Osteocyte (in vitro differentiated cells): ENCODE measurements at regions not wholly inside any gene's neighbourhood (a gene's known extent, or its start where the extent isn't known, plus 50 kb on each side); places are given as distances from the start of the nearest gene placed in this dataset.

Experiments
- DNase-seq: peaks from one replicate; pipeline ENCODE4 v3.0.0; 2021; ENCODE audit warnings: mixed read lengths; ENCODE audit not compliant: unreplicated experiment; ENCODE audit errors: extremely low spot score
- H3K27ac Mint-ChIP-seq: one replicate; pipeline ENCODE4 v1.8.0; 2021; ENCODE audit warnings: mild to moderate bottlenecking, mixed read lengths; ENCODE audit not compliant: unreplicated experiment
- H3K27me3 Mint-ChIP-seq: one replicate; pipeline ENCODE4 v1.8.0; 2021; ENCODE audit warnings: mixed read lengths; ENCODE audit not compliant: unreplicated experiment
- H3K36me3 Mint-ChIP-seq: one replicate; pipeline ENCODE4 v1.8.0; 2021; ENCODE audit warnings: mixed read lengths; ENCODE audit not compliant: unreplicated experiment
- H3K4me1 Mint-ChIP-seq: one replicate; pipeline ENCODE4 v1.8.0; 2021; ENCODE audit warnings: mixed read lengths; ENCODE audit not compliant: unreplicated experiment
- H3K4me3 Mint-ChIP-seq: one replicate; pipeline ENCODE4 v1.8.0; 2021; ENCODE audit warnings: mild to moderate bottlenecking, moderate library complexity, mixed read lengths; ENCODE audit not compliant: unreplicated experiment
- H3K9me3 Mint-ChIP-seq: one replicate; pipeline ENCODE4 v1.8.0; 2021; ENCODE audit warnings: mixed read lengths; ENCODE audit not compliant: unreplicated experiment
- CTCF ChIP-seq: fragments of 200-600 bp; sonication (generic); IDR thresholded peaks from 2 replicates; pipeline ENCODE4 v1.5.0; 2021; ENCODE audit warnings: antibody characterized with exemption, mild to moderate bottlenecking, moderate library complexity

DNA sequence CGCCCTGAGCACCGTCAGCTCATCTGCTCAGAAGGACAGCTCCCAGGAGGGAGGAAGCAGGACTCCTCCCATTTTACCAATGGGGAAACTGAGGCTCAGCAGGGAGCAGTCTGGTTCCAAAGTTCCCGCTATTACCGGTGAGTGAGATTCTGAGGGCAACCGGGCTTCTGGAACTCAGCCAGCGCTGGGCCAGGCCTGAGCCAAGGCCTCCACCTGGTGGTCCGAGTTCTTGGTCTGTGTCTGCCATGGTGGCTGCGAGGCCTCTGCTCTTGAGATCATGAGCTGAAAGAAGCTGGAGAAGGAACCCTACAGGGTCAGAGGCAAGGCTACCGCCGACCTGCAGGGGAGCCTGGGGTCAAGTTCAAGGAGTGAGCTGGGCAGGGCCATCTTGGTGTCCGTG lies 110.8 kb upstream of the GSE1 start:
- H3K27ac Mint-ChIP-seq = no peak overlapping the region
- no peak for TF ChIP-seq CTCF
- peaks cover 3% of the 10 kb centered on the region for H3K4me1 Mint-ChIP-seq
- DNase-seq = no peak
- no peaks in the 10 kb centered on the region for H3K9me3 Mint-ChIP-seq
- H3K36me3 Mint-ChIP-seq = no peaks in the 10 kb centered on the region
- no peaks in the 10 kb centered on the region for H3K27me3 Mint-ChIP-seq
- H3K4me3 Mint-ChIP-seq = no peak overlapping the region

- Mint-ChIP-seq H3K36me3 (no peaks in the 10 kb centered on the region), H3K27ac (no peak overlapping the region), H3K9me3 (no peaks in the 10 kb centered on the region), H3K4me1 (peaks cover 4% of the 10 kb centered on the region), H3K4me3 (no peak overlapping the region), H3K27me3 (no peaks in the 10 kb centered on the region)
- DNase-seq = no peak
- no peak for TF ChIP-seq CTCF
Observed at GRCh38 chr16:85503679-85504231, 109.4 kb upstream of the GSE1 start.

GRCh38 chr16:85504242-85504641 lies 108.9 kb upstream of the GSE1 start:
- TF ChIP-seq CTCF = no peak
- no peak for DNase-seq
- no peak overlapping the region for H3K4me3 Mint-ChIP-seq
- no peak overlapping the region for H3K27ac Mint-ChIP-seq
- H3K9me3 Mint-ChIP-seq = no peaks in the 10 kb centered on the region
- no peaks in the 10 kb centered on the region for H3K36me3 Mint-ChIP-seq
- H3K27me3 Mint-ChIP-seq = no peaks in the 10 kb centered on the region
- H3K4me1 Mint-ChIP-seq = peaks cover 5% of the 10 kb centered on the region

- Mint-ChIP-seq H3K27ac (no peak overlapping the region), H3K9me3 (no peaks in the 10 kb centered on the region), H3K27me3 (no peaks in the 10 kb centered on the region), H3K4me1 (peaks cover 5% of the 10 kb centered on the region), H3K4me3 (no peak overlapping the region), H3K36me3 (no peaks in the 10 kb centered on the region)
- no peak for TF ChIP-seq CTCF
- DNase-seq = no peak
Observed at GRCh38 chr16:85505794-85506634, 107.1 kb upstream of the GSE1 start.

DNA sequence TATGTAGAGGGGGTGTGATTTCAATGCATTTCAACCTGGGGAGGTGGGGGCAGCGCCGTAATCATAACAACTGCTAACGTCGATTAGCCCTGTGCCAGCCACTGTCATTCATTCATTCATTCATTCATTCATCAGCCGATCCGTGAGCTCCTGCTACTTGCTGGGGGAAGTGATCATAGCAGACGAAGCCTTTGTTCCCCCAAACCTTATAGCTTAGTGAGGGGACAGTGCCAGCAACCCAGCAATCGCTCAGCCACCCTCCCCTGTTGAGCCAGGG lies 106.5 kb upstream of the GSE1 start:
- no peak overlapping the region for H3K4me3 Mint-ChIP-seq
- no peak for TF ChIP-seq CTCF
- H3K9me3 Mint-ChIP-seq = no peaks in the 10 kb centered on the region
- H3K36me3 Mint-ChIP-seq = no peaks in the 10 kb centered on the region
- no peak for DNase-seq
- H3K27ac Mint-ChIP-seq = no peak overlapping the region
- H3K27me3 Mint-ChIP-seq = no peaks in the 10 kb centered on the region
- peaks cover 7% of the 10 kb centered on the region for H3K4me1 Mint-ChIP-seq
